ENCODE measurements at regions not wholly inside any gene's neighbourhood (a gene's known extent, or its start where the extent isn't known, plus 50 kb on each side); places are given as distances from the start of the nearest gene placed in this dataset.

DNA sequence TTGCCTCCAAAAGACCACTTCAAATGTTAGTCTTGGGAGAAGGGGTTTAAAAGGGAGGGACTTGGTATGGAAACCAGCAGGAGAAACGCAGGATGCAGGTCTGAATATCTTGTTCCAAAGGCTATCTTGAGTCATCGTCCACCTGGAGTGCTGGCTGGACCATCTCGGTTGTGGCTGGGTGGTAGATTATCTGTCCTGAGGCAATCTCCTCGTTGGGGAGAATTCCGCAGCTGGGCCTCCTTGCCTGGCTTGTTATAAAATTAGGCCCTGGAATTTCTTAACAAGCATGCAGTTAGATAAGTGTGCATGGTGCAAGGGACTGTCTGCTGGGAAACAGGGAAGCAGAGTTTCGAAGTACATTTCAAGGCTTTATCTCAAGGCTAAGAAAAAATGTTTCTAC lies 2045.7 kb upstream of the TENM3 start:
- H3K27ac ChIP-seq (ENCODE audit: low read depth in 1 of 2, low read length in 1 of 2), result no peak overlapping the region
- 40 to 71% methylated on average over 6 of the region's 6 CpGs for WGBS, 2 donors
- no peak for ATAC-seq (ENCODE audit: insufficient read depth, low FRiP score)

DNA sequence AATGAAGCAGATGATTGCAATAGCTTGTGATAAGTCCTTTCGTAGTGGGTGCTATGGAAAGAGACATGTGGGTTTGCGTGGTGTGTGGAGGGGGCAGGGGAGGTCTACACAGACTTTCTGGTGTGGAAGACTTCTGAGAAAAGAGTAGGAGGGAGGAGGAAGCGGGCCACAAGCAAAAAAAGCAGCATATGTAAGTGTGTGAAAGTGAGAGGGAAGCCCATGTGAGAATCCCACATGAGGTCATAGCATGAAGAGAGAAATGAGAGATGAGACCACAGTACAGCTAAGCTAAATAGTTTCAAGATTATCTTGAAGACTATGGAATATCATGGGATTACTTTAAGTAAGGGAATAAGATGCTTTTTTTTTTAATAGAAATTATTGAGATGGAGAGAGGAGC lies 2039.9 kb upstream of the TENM3 start:
- Histone ChIP-seq H3K9ac (ENCODE audit: insufficient read depth in 1 of 2, low read length in 2 of 2) (no peak overlapping the region), H3K4me1 (ENCODE audit: control insufficient read depth in 5 of 5, insufficient read depth in 5 of 5, low read length in 5 of 5) (peaks cover 0 to 7% (median 0%) of the 10 kb centered on the region in 5 donors), H3K9me3 (ENCODE audit: control insufficient read depth in 4 of 4, insufficient read depth in 3 of 4, low read length in 3 of 4) (no peaks in the 10 kb centered on the region), H3K27ac (ENCODE audit: low read depth in 1 of 2, low read length in 1 of 2) (no peak overlapping the region), H3K36me3 (ENCODE audit: control insufficient read depth in 4 of 4, insufficient read depth in 4 of 4, low read length in 4 of 4) (no peaks in the 10 kb centered on the region), H3K27me3 (ENCODE audit: control insufficient read depth in 3 of 3, insufficient read depth in 3 of 3, low read length in 2 of 3) (no peaks in the 10 kb centered on the region), H3K4me3 (no peak overlapping the region)
- DNase-seq (no peak), ATAC-seq (ENCODE audit: insufficient read depth, low FRiP score) (no peak)
- TF ChIP-seq, protein P1, sequence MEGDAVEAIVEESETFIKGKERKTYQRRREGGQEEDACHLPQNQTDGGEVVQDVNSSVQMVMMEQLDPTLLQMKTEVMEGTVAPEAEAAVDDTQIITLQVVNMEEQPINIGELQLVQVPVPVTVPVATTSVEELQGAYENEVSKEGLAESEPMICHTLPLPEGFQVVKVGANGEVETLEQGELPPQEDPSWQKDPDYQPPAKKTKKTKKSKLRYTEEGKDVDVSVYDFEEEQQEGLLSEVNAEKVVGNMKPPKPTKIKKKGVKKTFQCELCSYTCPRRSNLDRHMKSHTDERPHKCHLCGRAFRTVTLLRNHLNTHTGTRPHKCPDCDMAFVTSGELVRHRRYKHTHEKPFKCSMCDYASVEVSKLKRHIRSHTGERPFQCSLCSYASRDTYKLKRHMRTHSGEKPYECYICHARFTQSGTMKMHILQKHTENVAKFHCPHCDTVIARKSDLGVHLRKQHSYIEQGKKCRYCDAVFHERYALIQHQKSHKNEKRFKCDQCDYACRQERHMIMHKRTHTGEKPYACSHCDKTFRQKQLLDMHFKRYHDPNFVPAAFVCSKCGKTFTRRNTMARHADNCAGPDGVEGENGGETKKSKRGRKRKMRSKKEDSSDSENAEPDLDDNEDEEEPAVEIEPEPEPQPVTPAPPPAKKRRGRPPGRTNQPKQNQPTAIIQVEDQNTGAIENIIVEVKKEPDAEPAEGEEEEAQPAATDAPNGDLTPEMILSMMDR (IDR thresholded peaks at IDR 0.05; ENCODE audit: control extremely low read depth, extremely low read depth), result no peak
- 81 to 85% methylated on average over 3 of the region's 3 CpGs for WGBS, 2 donors

More for the DNA sequence above, 2045.7 kb upstream of the TENM3 start:
- no peaks in the 10 kb centered on the region for H3K36me3 ChIP-seq (ENCODE audit: control insufficient read depth in 4 of 4, insufficient read depth in 4 of 4, low read length in 4 of 4)
- H3K27me3 ChIP-seq (ENCODE audit: control insufficient read depth in 3 of 3, insufficient read depth in 3 of 3, low read length in 2 of 3), result no peaks in the 10 kb centered on the region
- H3K4me1 ChIP-seq (ENCODE audit: control insufficient read depth in 5 of 5, insufficient read depth in 5 of 5, low read length in 5 of 5), result peaks cover 0 to 6% (median 0%) of the 10 kb centered on the region in 5 donors
- H3K4me3 ChIP-seq, result no peak overlapping the region
- peak in 1 of 3 donors; percentile 9 for DNase-seq
- H3K9me3 ChIP-seq (ENCODE audit: control insufficient read depth in 4 of 4, insufficient read depth in 3 of 4, low read length in 3 of 4), result no peaks in the 10 kb centered on the region
- H3K9ac ChIP-seq (ENCODE audit: insufficient read depth in 1 of 2, low read length in 2 of 2), result no peak overlapping the region
- TF ChIP-seq, protein P1 (IDR thresholded peaks at IDR 0.05; ENCODE audit: control extremely low read depth, extremely low read depth), result no peak

DNA sequence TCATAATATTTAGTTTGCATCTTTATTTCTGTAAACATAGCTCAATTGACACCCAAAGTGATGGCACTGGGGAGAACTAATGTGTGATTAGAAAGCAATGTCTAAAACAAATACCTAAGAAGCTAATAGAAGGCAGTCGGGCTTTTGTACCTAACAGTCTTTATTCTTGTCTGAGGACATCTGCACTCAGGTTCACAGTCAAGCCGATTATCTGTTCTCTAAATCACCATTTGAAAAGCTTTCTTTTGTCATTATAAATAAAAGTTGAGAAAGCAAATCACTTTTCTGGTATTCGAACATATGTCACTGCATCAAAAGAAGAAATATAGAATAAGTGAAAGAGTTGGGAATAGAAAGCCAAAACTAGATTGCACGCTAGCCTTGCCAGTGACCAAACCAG lies 2037.9 kb upstream of the TENM3 start:
- Histone ChIP-seq H3K27me3 (ENCODE audit: control insufficient read depth in 3 of 3, insufficient read depth in 3 of 3, low read length in 2 of 3) (no peaks in the 10 kb centered on the region), H3K9me3 (ENCODE audit: control insufficient read depth in 4 of 4, insufficient read depth in 3 of 4, low read length in 3 of 4) (no peaks in the 10 kb centered on the region), H3K9ac (ENCODE audit: insufficient read depth in 1 of 2, low read length in 2 of 2) (no peak overlapping the region), H3K4me1 (ENCODE audit: control insufficient read depth in 5 of 5, insufficient read depth in 5 of 5, low read length in 5 of 5) (peaks cover 0 to 15% (median 6%) of the 10 kb centered on the region in 5 donors), H3K36me3 (ENCODE audit: control insufficient read depth in 4 of 4, insufficient read depth in 4 of 4, low read length in 4 of 4) (no peaks in the 10 kb centered on the region), H3K27ac (ENCODE audit: low read depth in 1 of 2, low read length in 1 of 2) (no peak overlapping the region), H3K4me3 (no peak overlapping the region)
- no peak for DNase-seq
- no peak for ATAC-seq (ENCODE audit: insufficient read depth, low FRiP score)
- TF ChIP-seq, protein P1 (IDR thresholded peaks at IDR 0.05; ENCODE audit: control extremely low read depth, extremely low read depth), result no peak
- 86 to 93% methylated on average over 4 of the region's 4 CpGs for WGBS, 2 donors

DNA sequence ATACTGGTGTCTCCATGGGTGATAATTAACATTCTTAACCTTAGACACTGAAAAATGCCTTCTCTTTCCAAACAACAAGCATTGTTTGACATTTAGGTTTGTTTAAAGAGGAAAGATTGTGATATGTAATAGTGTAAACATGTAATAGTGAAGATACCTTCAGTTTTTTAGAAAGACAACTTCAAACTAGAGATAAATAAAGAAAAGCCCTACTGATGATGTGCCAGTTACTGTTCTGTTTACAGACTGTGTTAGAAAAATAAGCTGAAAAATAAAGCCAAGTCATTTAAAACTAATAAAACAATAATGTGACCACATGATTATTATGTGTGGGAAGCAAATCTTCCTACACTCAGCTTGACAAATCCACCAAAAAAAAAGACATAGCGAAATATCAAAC lies 2035.3 kb upstream of the TENM3 start:
- ATAC-seq (ENCODE audit: insufficient read depth, low FRiP score), result no peak
- H3K4me1 ChIP-seq (ENCODE audit: control insufficient read depth in 5 of 5, insufficient read depth in 5 of 5, low read length in 5 of 5), result peaks cover 0 to 15% (median 6%) of the 10 kb centered on the region in 5 donors
- WGBS, 2 donors, result 68% methylated on average over 1 of the region's 1 CpG

More for the DNA sequence above, 2035.3 kb upstream of the TENM3 start:
- no peaks in the 10 kb centered on the region for H3K36me3 ChIP-seq (ENCODE audit: control insufficient read depth in 4 of 4, insufficient read depth in 4 of 4, low read length in 4 of 4)
- H3K27me3 ChIP-seq (ENCODE audit: control insufficient read depth in 3 of 3, insufficient read depth in 3 of 3, low read length in 2 of 3), result no peaks in the 10 kb centered on the region
- no peaks in the 10 kb centered on the region for H3K9me3 ChIP-seq (ENCODE audit: control insufficient read depth in 4 of 4, insufficient read depth in 3 of 4, low read length in 3 of 4)
- no peak overlapping the region for H3K4me3 ChIP-seq
- peak in 2 of 3 donors; percentile 91 for DNase-seq
- H3K27ac ChIP-seq (ENCODE audit: low read depth in 1 of 2, low read length in 1 of 2), result no peak overlapping the region
- no peak overlapping the region for H3K9ac ChIP-seq (ENCODE audit: insufficient read depth in 1 of 2, low read length in 2 of 2)
- TF ChIP-seq, protein P1 (IDR thresholded peaks at IDR 0.05; ENCODE audit: control extremely low read depth, extremely low read depth), result no peak
